Inferior parietal cortex (tissue), 1 donor: ENCODE measurements at regions not wholly inside any gene's neighbourhood (a gene's known extent, or its start where the extent isn't known, plus 50 kb on each side); places are given as distances from the start of the nearest gene placed in this dataset.
"Not testable (repeated sequence)": the region's sequence is repeated elsewhere in the genome, so short reads cannot be mapped to it uniquely, and the experiment has no call there.

Experiments
- DNase-seq: peaks from one replicate; pipeline ENCODE4 v3.0.0-alpha.2; 2016; ENCODE audit errors: extremely low spot score

DNA sequence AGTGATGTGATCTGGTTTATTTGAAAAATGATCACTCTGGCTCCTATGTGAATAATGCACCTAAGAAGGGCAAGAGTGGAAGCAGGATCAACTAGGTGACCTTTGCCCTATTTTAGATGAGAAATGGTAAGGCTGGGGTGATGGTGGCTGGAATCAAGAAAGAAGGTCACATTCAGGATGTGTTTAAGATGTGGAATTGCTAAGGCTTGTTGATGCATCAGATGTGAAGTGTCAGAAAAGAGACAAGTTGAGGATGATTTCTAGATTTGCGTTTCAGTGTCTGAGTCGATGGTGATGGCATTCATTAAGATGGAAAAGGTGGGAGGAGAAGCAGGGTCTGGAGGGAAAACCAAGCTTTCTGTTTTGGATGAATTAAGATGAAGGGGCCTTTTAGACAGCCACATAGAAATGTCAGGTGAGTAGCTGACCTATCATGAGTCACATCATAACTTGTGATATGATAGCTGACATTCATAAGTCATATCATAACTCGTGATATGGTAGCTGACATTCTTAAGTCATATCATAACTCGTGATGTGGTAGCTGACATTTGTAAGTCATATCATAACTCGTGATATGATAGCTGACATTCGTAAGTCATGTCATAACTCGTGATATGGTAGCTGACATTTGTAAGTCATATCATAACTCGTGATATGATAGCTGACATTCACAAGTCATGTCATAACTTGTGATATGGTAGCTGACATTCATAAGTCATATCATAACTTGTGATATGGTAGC lies 101.2 kb upstream of the SEC11C start:
- DNase-seq: no peak

DNA sequence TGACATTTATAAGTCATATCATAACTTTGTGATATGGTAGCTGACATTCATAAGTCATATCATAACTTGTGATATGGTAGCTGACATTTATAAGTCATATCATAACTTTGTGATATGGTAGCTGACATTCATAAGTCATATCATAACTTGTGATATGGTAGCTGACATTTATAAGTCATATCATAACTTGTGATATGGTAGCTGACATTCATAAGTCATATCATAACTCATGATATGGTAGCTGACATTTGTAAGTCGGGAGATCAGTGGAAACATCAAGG lies 100.7 kb upstream of the SEC11C start:
- DNase-seq: not testable (repeated sequence)

GRCh38 chr18:59039449-59039848 lies 100.2 kb upstream of the SEC11C start:
- DNase-seq: no peak

GRCh38 chr18:59040770-59041148 lies 98.9 kb upstream of the SEC11C start:
- DNase-seq: no peak

DNA sequence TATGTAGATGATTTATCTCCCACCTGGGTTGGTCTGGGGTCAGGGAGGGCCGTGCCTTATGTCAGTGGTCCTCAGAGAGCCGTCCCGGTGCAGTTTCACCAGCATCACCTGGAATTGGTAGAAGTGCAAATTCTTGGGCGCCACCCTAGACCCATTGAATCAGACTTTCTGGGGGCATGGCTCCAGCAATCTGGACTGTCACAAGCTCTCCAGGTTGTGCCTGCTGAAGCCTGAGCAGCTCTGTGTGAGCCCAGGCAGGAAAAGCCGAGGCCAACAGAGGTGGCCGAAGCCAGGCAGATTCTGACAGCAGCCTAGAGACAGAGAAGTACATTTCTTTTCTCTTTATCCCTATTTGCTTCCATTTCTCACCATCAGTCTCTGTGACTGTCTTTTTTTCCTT lies 98.4 kb upstream of the SEC11C start:
- DNase-seq: no peak

GRCh38 chr18:59041819-59042815 lies 97.6 kb upstream of the SEC11C start:
- DNase-seq: no peak

- no peak for DNase-seq
Observed at GRCh38 chr18:59044855-59045254, 94.8 kb upstream of the SEC11C start.

DNA sequence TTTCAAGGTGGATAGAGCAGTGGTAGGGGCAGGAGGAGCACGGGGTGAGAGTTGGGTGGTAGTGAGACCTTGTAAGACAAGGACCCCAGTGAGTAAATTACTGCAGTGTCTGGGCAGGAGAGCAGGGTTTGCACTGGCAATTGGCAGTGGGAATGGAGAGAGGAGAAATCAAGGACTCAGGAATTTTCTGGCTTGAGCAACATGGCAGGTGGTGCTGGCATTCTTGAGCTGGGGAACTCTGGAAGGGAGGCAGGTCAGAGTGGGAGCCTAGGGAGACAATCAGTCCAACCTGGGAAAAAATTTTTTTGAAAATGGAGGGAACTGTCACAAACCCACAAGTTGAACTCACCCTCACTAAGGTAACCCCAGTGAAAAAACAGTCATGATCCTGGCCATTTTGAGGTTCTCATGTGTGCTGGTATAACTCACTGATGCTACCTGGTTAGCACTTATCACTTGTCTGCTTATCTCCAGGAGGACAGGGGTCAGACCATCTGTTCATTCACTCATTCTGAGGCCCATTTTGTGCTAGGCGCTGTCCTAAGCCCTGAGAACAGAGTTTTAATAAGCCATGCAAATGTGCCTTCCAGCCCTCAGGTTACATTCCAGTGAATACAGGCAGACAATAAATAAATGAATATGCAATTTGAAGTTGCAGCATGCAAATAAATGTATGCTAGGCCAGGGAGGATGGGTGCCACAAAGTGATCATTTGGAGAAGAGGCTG lies 92.2 kb upstream of the SEC11C start:
- DNase-seq: no peak

- DNase-seq: no peak
Observed at GRCh38 chr18:59048048-59048363, 91.7 kb upstream of the SEC11C start.

GRCh38 chr18:59048378-59048777 lies 91.3 kb upstream of the SEC11C start:
- no peak for DNase-seq

- no peak for DNase-seq
Observed at GRCh38 chr18:59049721-59050660, 89.7 kb upstream of the SEC11C start.

GRCh38 chr18:59050661-59051057 lies 89.0 kb upstream of the SEC11C start:
- no peak for DNase-seq

GRCh38 chr18:59051470-59052165 lies 88.1 kb upstream of the SEC11C start:
- DNase-seq: no peak

DNA sequence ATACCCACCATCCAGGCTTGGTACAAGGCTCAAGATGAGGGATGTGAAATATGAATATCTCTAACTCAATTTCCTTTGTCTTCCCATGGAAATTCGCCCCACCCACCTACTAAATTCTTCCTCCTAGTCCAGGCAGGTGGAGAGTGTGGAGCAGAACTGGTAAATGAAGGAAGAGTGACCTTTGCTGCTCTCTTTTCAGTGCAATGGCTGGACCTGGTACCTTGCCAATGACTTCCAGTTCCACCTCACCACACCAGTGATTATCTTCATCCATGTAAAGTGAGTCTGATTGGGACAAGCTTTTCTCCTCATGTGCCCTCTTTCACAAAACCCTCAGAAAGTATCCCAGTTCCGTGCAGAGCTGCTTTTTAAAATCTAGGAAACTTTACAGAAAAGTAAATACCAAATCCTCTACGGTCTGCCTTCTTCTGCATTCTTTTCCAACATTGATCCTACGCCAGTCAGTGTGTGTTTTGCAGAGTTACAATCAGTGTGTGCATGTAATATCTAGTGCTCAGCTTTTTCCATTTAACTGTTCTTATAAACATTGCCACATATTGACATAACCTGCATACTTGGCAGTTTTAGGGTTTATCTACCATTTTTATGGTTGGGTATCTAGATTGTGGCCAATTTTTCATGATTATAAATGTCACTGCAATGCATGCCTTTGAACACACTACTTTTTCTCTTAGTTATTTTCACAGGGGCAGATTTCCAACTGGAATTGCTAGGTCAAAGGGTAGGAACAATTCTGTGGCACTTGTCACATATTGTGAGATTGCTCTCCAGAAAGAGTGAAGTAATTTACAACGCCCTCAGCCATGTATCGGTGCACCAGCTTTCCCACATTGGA lies 86.5 kb upstream of the SEC11C start:
- DNase-seq: no peak

- DNase-seq: no peak
Observed at GRCh38 chr18:59054496-59055287, 85.0 kb upstream of the SEC11C start.

GRCh38 chr18:59055345-59056032 lies 84.2 kb upstream of the SEC11C start:
- no peak for DNase-seq

DNA sequence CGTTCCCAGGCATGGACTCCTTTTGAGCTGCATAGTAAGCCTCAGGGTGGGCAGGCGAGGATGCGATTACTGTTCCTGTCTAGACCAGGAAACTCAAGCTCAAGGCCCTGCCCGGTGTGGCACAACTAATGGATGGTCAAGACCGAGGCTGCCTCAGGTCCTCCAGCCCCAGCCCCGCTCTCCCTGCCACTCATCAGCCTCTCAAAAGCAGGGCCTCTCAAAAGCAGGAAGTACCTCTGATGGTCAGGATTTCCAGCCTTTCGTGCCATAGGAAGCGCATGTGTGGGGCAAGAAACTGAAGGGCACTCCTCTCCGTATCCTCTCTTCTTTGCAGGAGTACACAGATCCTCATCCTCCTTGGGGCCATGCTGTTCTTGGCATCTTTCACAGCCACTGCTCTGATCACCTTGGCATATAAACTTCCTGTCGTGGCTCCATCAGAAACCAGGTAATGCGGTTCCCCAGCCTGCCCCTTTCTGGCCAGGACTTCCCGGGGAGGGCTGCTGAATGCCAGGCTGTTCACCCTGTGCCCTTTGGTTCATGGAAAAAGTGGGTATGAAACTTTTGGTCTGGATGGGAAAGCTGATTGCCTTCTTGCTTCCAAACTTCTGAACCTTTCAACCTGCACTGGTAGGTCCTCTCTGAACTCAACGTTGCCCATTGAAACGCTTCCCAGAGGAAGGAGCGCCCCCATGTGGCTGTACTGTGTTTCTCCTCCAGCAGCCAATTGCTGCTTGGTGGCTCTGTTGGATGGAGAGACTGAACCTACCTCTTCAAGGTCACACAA lies 82.8 kb upstream of the SEC11C start:
- no peak for DNase-seq

- DNase-seq: no peak
Observed at GRCh38 chr18:59057493-59057795, 82.2 kb upstream of the SEC11C start.
